ENCODE measurements at regions not wholly inside any gene's neighbourhood (a gene's known extent, or its start where the extent isn't known, plus 50 kb on each side); places are given as distances from the start of the nearest gene placed in this dataset.

- no peaks in the 10 kb centered on the region for H3K36me3 Mint-ChIP-seq (ENCODE audit: low read depth)
- intact Hi-C loops (cut with micrococcal nuclease) = no loop called here
- no peaks in the 10 kb centered on the region for H3K4me1 Mint-ChIP-seq (ENCODE audit: low read depth)
- H3K9me3 Mint-ChIP-seq = peaks cover 5% of the 10 kb centered on the region
- no peak overlapping the region for H3K4me3 Mint-ChIP-seq
- TF ChIP-seq CTCF (IDR thresholded peaks at IDR 0.05) = no peak
- ChIA-PET POLR2A (no interaction called here), CTCF (no interaction called here)
- no peaks in the 10 kb centered on the region for H3K27me3 Mint-ChIP-seq
- H3K27ac Mint-ChIP-seq = no peak overlapping the region
- no peak for DNase-seq
- ATAC-seq = no peak
Observed at GRCh38 chr2:17043173-17043572, 377.5 kb upstream of the CYRIA start.

- H3K27ac Mint-ChIP-seq = no peak overlapping the region
- H3K4me3 Mint-ChIP-seq = no peak overlapping the region
- no peaks in the 10 kb centered on the region for H3K4me1 Mint-ChIP-seq (ENCODE audit: low read depth)
- peaks cover 4% of the 10 kb centered on the region for H3K9me3 Mint-ChIP-seq
- ATAC-seq (no peak), DNase-seq (no peak)
- intact Hi-C loops (cut with micrococcal nuclease) = no loop called here
- ChIA-PET POLR2A (no interaction called here), CTCF (no interaction called here)
- no peaks in the 10 kb centered on the region for H3K27me3 Mint-ChIP-seq
- no peaks in the 10 kb centered on the region for H3K36me3 Mint-ChIP-seq (ENCODE audit: low read depth)
- TF ChIP-seq CTCF (IDR thresholded peaks at IDR 0.05) = no peak
Observed at GRCh38 chr2:17036361-17036760, 370.7 kb upstream of the CYRIA start.

GRCh38 chr2:17035010-17035409 is 369.4 kb upstream of the CYRIA start:
- Mint-ChIP-seq H3K4me1 (ENCODE audit: low read depth) (no peaks in the 10 kb centered on the region), H3K27me3 (no peaks in the 10 kb centered on the region), H3K4me3 (no peak overlapping the region), H3K9me3 (peaks cover 4% of the 10 kb centered on the region), H3K36me3 (ENCODE audit: low read depth) (no peaks in the 10 kb centered on the region), H3K27ac (no peak overlapping the region)
- no peak for TF ChIP-seq CTCF (IDR thresholded peaks at IDR 0.05)
- ChIA-PET CTCF (no interaction called here), POLR2A (no interaction called here)
- ATAC-seq (no peak), DNase-seq (no peak)
- intact Hi-C loops (cut with micrococcal nuclease) = no loop called here

GRCh38 chr2:17030047-17030446 is 364.4 kb upstream of the CYRIA start:
- POLR2A ChIA-PET = no interaction called here
- intact Hi-C loops (cut with micrococcal nuclease) = no loop called here

GRCh38 chr2:17012297-17012696 is 346.7 kb upstream of the CYRIA start:
- CTCF ChIA-PET = no interaction called here

More at GRCh38 chr2:17030047-17030446, 364.4 kb upstream of the CYRIA start:
- TF ChIP-seq CTCF (IDR thresholded peaks at IDR 0.05) = no peak
- H3K36me3 Mint-ChIP-seq (ENCODE audit: low read depth) = no peaks in the 10 kb centered on the region
- peaks cover 4% of the 10 kb centered on the region for H3K9me3 Mint-ChIP-seq
- no peaks in the 10 kb centered on the region for H3K4me1 Mint-ChIP-seq (ENCODE audit: low read depth)
- CTCF ChIA-PET = no interaction called here
- no peak for ATAC-seq
- no peak overlapping the region for H3K27ac Mint-ChIP-seq
- no peaks in the 10 kb centered on the region for H3K27me3 Mint-ChIP-seq
- H3K4me3 Mint-ChIP-seq = no peak overlapping the region
- no peak for DNase-seq

More at GRCh38 chr2:17012297-17012696, 346.7 kb upstream of the CYRIA start:
- Mint-ChIP-seq H3K36me3 (ENCODE audit: low read depth) (no peaks in the 10 kb centered on the region), H3K9me3 (peaks cover 8% of the 10 kb centered on the region), H3K4me3 (no peak overlapping the region), H3K27me3 (no peaks in the 10 kb centered on the region), H3K27ac (no peak overlapping the region), H3K4me1 (ENCODE audit: low read depth) (no peaks in the 10 kb centered on the region)
- DNase-seq = no peak
- no peak for TF ChIP-seq CTCF (IDR thresholded peaks at IDR 0.05)
- POLR2A ChIA-PET = no interaction called here
- intact Hi-C loops (cut with micrococcal nuclease) = no loop called here
- no peak for ATAC-seq
